ENCODE measurements at regions not wholly inside any gene's neighbourhood (a gene's known extent, or its start where the extent isn't known, plus 50 kb on each side); places are given as distances from the start of the nearest gene placed in this dataset.

GRCh38 chr3:127099982-127100381, 92.9 kb upstream of the PRR23E start:
- TF ChIP-seq CTCF (IDR thresholded peaks at IDR 0.05) (no peak), ZFX (IDR thresholded peaks at IDR 0.05; ENCODE audit: borderline replicate concordance) (no peak)
- no peak overlapping the region for H3K27ac ChIP-seq

DNA sequence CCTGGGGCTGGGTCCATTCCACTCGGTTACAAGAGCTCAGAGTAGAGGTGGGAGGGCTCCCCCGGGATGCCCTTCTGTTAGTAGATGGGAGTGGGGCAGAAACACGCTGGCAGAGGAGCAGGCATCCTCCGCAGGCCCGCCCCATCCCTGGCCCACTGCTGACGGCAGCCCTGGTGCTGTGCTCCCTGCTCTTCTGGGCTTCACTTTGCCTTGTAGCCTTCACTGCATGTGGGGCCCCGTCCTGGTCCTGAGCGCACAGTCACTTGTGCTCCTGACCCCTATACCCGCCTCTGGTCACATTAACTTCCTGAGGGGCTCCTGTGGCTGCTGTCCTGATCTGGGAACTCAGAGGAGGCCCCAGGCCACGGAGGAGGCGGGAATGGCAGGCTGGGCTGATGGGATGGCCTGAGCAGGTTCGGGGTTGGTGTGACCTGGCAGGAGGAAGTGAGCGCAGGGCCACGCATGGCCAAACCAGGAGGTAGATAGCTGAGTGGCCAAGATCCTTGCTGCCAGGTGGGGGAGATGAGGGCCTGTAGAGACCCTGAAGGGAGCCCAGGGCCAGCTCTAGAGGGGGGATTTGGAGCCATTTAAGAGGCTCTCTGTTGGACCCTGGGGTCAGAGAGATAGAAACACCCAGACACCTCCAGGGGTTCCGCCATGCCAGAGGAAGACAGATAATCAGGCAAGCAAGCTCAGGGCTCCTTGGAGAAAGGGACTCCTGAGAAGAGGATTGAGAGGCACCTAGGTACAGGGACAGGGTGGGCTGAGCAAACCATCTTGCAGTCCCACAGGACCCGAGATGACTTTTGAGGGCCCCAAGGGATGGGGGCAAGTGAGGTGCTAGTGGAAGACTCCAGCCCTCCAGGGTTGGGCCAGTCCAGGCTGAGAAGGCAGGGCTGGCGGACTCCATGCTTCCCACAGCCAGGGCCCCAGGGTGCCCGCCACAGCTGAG, 92.2 kb upstream of the PRR23E start:
- TF ChIP-seq ZFX (IDR thresholded peaks at IDR 0.05; ENCODE audit: borderline replicate concordance) (no peak), CTCF (IDR thresholded peaks at IDR 0.05) (no peak)
- no peak overlapping the region for H3K27ac ChIP-seq

- TF ChIP-seq ZFX (IDR thresholded peaks at IDR 0.05; ENCODE audit: borderline replicate concordance) (no peak), CTCF (IDR thresholded peaks at IDR 0.05) (no peak)
- H3K27ac ChIP-seq = no peak overlapping the region
Measured at GRCh38 chr3:127101411-127102187, 91.3 kb upstream of the PRR23E start.

DNA sequence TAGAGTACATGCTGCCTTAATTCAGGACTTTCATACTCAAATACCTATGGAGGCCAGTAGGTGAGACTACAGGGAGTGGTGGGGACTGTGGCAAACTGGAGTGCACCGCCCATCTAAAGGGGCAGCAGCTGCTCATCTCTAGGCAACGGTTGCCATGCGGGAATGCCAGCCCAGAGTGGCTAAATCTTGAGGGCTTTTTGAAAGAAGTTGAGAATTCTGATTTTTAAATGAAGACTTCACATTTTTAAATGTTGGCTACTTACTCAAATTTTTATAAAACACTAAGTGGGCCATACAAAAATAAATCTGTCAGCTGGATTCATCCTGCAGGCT, 90.8 kb upstream of the PRR23E start:
- TF ChIP-seq ZFX (IDR thresholded peaks at IDR 0.05; ENCODE audit: borderline replicate concordance) (no peak), CTCF (IDR thresholded peaks at IDR 0.05) (no peak)
- no peak overlapping the region for H3K27ac ChIP-seq

DNA sequence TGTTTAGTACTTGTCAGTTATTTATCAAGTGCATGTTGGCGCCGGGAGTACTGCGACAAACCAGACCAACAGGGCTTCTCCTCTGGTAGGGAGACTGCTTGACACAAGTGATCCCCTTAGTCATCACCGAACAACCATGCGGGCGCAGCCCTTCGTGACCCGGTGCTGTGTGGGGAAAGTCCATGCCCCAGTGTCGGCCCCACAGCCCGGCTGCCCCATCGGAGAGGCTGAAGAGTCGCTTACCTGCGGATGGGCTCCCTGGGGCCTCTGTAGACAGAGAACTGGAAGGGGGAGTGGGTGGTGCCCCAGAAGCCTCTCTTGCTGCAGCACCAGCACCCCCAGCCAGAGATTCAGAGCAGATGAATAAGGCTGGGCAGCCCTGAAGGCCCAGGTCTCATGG, 90.3 kb upstream of the PRR23E start:
- H3K27ac ChIP-seq = no peak overlapping the region
- TF ChIP-seq CTCF (IDR thresholded peaks at IDR 0.05) (no peak), ZFX (IDR thresholded peaks at IDR 0.05; ENCODE audit: borderline replicate concordance) (no peak)

GRCh38 chr3:127103080-127103479, 89.9 kb upstream of the PRR23E start:
- no peak for TF ChIP-seq ZFX (IDR thresholded peaks at IDR 0.05; ENCODE audit: borderline replicate concordance)
- no peak for TF ChIP-seq CTCF (IDR thresholded peaks at IDR 0.05)
- no peak overlapping the region for H3K27ac ChIP-seq

- H3K27ac ChIP-seq = no peak overlapping the region
- TF ChIP-seq CTCF (IDR thresholded peaks at IDR 0.05) = no peak
- no peak for TF ChIP-seq ZFX (IDR thresholded peaks at IDR 0.05; ENCODE audit: borderline replicate concordance)
Measured at GRCh38 chr3:127104586-127104985, 88.3 kb upstream of the PRR23E start.
